Brain pericyte (primary cell): ENCODE measurements at regions not wholly inside any gene's neighbourhood (a gene's known extent, or its start where the extent isn't known, plus 50 kb on each side); places are given as distances from the start of the nearest gene placed in this dataset.
"Not testable (repeated sequence)": the region's sequence is repeated elsewhere in the genome, so short reads cannot be mapped to it uniquely, and the experiment has no call there.

Source experiments
- DNase-seq: peaks from one replicate; pipeline ENCODE4 v3.0.0-alpha.2; 2012; ENCODE audit warnings: low read depth, low spot score

- DNase-seq = no peak
Observed at GRCh38 chrX:856566-857290, 226.1 kb downstream of the SHOX start.

GRCh38 chrX:853304-853703, 222.7 kb downstream of the SHOX start:
- DNase-seq = no peak

- DNase-seq = no peak
Observed at GRCh38 chrX:850471-850916, 219.9 kb downstream of the SHOX start.

- DNase-seq = no peak
Observed at GRCh38 chrX:848386-848785, 217.8 kb downstream of the SHOX start.

- DNase-seq = no peak
Observed at GRCh38 chrX:843306-843705, 212.7 kb downstream of the SHOX start.

GRCh38 chrX:840556-840955, 210.0 kb downstream of the SHOX start:
- DNase-seq = no peak

GRCh38 chrX:838666-839065, 208.1 kb downstream of the SHOX start:
- not testable (repeated sequence) for DNase-seq

- DNase-seq = not testable (repeated sequence)
Observed at GRCh38 chrX:835857-836256, 205.3 kb downstream of the SHOX start.

- DNase-seq = no peak
Observed at GRCh38 chrX:830532-830931, 199.9 kb downstream of the SHOX start.

GRCh38 chrX:829145-829544, 198.6 kb downstream of the SHOX start:
- no peak for DNase-seq

- DNase-seq = no peak
Observed at GRCh38 chrX:828411-828959, 197.9 kb downstream of the SHOX start.

- DNase-seq = no peak
Observed at GRCh38 chrX:826448-826847, 195.9 kb downstream of the SHOX start.

- DNase-seq = no peak
Observed at GRCh38 chrX:825991-826390, 195.4 kb downstream of the SHOX start.

GRCh38 chrX:823073-823472, 192.5 kb downstream of the SHOX start:
- DNase-seq = not testable (repeated sequence)

- DNase-seq = no peak
Observed at GRCh38 chrX:821327-822107, 190.9 kb downstream of the SHOX start.

- no peak for DNase-seq
Observed at GRCh38 chrX:819684-820083, 189.1 kb downstream of the SHOX start.

GRCh38 chrX:817759-818300, 187.2 kb downstream of the SHOX start:
- DNase-seq = no peak

GRCh38 chrX:817147-817546, 186.6 kb downstream of the SHOX start:
- DNase-seq = not testable (repeated sequence)

GRCh38 chrX:816411-816810, 185.8 kb downstream of the SHOX start:
- DNase-seq = no peak

GRCh38 chrX:810186-810585, 179.6 kb downstream of the SHOX start:
- no peak for DNase-seq

- no peak for DNase-seq
Observed at GRCh38 chrX:809081-809480, 178.5 kb downstream of the SHOX start.

GRCh38 chrX:806586-806985, 176.0 kb downstream of the SHOX start:
- DNase-seq = no peak
